ENCODE measurements at regions not wholly inside any gene's neighbourhood (a gene's known extent, or its start where the extent isn't known, plus 50 kb on each side); places are given as distances from the start of the nearest gene placed in this dataset.
A peak's percentile ranks its signal among the peaks of the same experiment; 100 is the strongest.

DNA sequence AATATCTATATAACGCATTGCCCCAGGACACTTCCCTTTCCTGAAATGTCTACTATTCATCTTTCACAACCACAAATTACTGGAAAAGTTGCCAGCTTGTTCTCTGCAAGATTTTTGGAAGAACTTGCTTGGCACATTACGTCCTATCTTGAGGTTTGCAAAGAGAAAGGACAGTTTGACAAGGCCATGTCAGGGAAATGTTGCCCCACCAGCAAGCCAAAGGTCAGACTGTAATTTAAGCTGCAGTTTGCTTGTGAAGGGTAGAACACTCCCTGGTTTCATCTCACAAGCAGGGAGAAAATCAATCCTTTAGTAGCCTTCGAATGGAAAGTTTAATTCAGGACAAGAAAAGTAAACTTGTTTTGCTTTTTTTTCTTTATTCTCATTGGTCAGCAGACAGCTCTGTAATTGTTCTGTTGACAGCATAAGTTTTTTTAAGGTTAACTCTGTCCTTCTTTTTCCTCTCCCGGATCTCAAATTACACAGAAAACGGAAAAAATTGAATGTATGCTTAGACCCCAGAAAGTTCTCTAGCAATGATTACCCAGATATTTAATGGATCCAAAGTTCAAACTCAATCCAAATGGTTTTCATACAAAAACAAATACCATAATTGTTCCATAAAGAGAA lies 541.8 kb upstream of the NRSN1 start:
- TF ChIP-seq CTCF (IDR thresholded peaks at IDR 0.05), result no peak
- Mint-ChIP-seq H3K4me1 (peaks cover 29% of the 10 kb centered on the region), H3K27me3 (ENCODE audit: low read depth, poor library complexity) (peaks cover 6% of the 10 kb centered on the region), H3K9me3 (no peaks in the 10 kb centered on the region), H3K27ac (peak overlapping the region; percentile 70), H3K4me3 (peak overlapping the region; percentile 22), H3K36me3 (ENCODE audit: low read depth) (no peaks in the 10 kb centered on the region)
- DNase-seq, result peak; percentile 3

- H3K27ac Mint-ChIP-seq, result no peak overlapping the region
- H3K9me3 Mint-ChIP-seq, result no peaks in the 10 kb centered on the region
- H3K4me3 Mint-ChIP-seq, result no peak overlapping the region
- H3K36me3 Mint-ChIP-seq (ENCODE audit: low read depth), result no peaks in the 10 kb centered on the region
- no peak for TF ChIP-seq CTCF (IDR thresholded peaks at IDR 0.05)
- no peaks in the 10 kb centered on the region for H3K27me3 Mint-ChIP-seq (ENCODE audit: low read depth, poor library complexity)
- no peak for DNase-seq
- peaks cover 37% of the 10 kb centered on the region for H3K4me1 Mint-ChIP-seq
Observed at GRCh38 chr6:23587582-23587981, 538.4 kb upstream of the NRSN1 start.

GRCh38 chr6:23589811-23590210 lies 536.2 kb upstream of the NRSN1 start:
- Mint-ChIP-seq H3K27ac (no peak overlapping the region), H3K9me3 (no peaks in the 10 kb centered on the region), H3K4me1 (peaks cover 15% of the 10 kb centered on the region), H3K4me3 (no peak overlapping the region), H3K27me3 (ENCODE audit: low read depth, poor library complexity) (no peaks in the 10 kb centered on the region), H3K36me3 (ENCODE audit: low read depth) (no peaks in the 10 kb centered on the region)
- TF ChIP-seq CTCF (IDR thresholded peaks at IDR 0.05), result no peak
- DNase-seq, result no peak

DNA sequence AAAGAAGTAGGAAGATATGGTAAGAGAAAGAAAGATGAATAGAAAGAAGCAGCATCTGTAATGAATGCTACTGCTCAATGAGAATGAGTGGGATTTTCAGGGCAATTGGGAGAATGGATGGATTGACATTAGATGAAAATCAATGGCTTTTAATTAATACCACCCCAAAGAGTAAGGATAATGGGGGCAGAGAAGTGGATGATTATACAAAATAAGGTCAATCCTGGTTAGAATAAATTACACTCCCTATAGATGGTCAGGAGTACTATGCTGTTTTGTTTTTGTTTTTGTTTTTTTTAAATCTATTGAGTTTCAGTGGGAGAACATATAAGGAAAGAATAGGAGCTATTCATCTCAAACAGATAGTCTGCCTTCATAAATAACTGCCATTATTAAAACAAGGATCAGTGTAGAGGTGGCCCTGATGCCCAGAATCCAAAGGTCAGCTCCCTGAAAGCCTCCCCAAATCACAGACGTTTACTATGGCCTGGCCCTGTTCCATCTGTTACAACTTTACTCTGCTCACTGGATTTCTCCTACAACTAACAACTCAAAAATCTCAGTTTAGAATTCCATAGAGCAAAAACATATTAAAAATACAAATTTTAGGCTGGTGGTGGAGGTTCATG lies 535.4 kb upstream of the NRSN1 start:
- Mint-ChIP-seq H3K4me1 (peaks cover 8% of the 10 kb centered on the region), H3K27me3 (ENCODE audit: low read depth, poor library complexity) (no peaks in the 10 kb centered on the region), H3K36me3 (ENCODE audit: low read depth) (no peaks in the 10 kb centered on the region), H3K27ac (no peak overlapping the region), H3K4me3 (no peak overlapping the region), H3K9me3 (no peaks in the 10 kb centered on the region)
- no peak for DNase-seq
- no peak for TF ChIP-seq CTCF (IDR thresholded peaks at IDR 0.05)

DNA sequence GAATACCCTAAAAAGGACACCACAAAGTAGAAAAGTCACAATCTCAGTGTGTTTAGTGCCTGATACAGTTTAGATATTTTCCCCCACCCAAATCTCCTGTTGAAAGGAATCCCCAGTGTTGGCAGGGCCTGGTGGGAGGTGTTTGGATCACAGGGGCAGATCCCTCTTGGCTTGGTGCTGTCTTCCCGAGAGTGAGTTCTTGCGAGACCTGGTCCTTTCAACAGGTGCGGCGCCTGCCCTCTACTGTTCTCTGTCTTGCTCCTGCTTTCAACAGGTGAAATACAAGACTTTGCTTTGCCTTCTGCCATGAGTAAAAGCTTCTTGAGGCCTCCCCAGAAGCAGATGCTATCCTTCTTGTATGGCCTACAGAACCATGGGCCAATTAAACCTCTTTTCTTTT lies 534.3 kb upstream of the NRSN1 start:
- Mint-ChIP-seq H3K9me3 (no peaks in the 10 kb centered on the region), H3K27me3 (ENCODE audit: low read depth, poor library complexity) (no peaks in the 10 kb centered on the region), H3K36me3 (ENCODE audit: low read depth) (no peaks in the 10 kb centered on the region), H3K4me1 (peaks cover 8% of the 10 kb centered on the region), H3K4me3 (no peak overlapping the region), H3K27ac (no peak overlapping the region)
- no peak for TF ChIP-seq CTCF (IDR thresholded peaks at IDR 0.05)
- no peak for DNase-seq

DNA sequence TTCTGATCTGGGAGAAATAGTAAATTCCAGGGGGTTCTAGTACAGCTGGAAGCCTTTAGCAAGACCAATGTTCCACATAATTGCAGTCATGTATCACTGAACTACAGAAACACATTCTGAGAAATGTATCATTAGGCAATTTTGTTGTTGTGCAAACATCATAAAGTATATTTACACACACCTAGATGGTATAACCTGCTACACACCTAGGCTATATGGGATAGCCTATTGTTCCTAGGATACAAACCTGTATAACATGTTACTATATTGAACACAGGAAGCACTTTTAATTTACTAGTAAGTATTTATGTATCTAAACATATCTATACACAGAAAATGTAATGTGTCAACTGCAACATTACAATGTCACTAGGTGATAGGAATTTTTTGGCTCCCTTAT lies 525.9 kb upstream of the NRSN1 start:
- H3K27me3 Mint-ChIP-seq (ENCODE audit: low read depth, poor library complexity), result no peaks in the 10 kb centered on the region
- no peak overlapping the region for H3K27ac Mint-ChIP-seq
- no peak for DNase-seq
- peaks cover 23% of the 10 kb centered on the region for H3K9me3 Mint-ChIP-seq
- H3K36me3 Mint-ChIP-seq (ENCODE audit: low read depth), result no peaks in the 10 kb centered on the region
- TF ChIP-seq CTCF (IDR thresholded peaks at IDR 0.05), result no peak
- H3K4me3 Mint-ChIP-seq, result no peak overlapping the region
- no peaks in the 10 kb centered on the region for H3K4me1 Mint-ChIP-seq

All from nephron progenitor cell (in vitro differentiated cells).